ENCODE measurements at regions not wholly inside any gene's neighbourhood (a gene's known extent, or its start where the extent isn't known, plus 50 kb on each side); places are given as distances from the start of the nearest gene placed in this dataset.

DNA sequence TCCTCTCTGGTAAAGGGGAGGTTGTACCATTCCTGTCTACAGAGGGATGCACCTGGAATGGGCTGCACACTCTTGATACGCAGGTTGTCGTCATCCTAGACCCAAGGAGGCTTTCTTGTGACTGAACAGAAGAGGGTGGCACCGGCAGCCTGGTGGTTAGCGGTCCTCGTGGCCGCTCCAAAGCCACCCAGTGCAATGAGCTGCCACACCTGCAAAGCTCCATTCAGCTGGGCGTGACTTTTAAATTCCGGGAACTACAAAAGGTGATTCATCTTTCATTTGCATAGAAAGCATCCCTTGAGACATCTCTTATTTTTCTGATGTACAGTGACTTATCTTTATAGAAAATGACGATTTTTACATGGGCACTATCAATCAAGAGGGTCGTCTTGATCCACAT, 286.1 kb upstream of the IRX1 start:
- TF ChIP-seq, protein P1, sequence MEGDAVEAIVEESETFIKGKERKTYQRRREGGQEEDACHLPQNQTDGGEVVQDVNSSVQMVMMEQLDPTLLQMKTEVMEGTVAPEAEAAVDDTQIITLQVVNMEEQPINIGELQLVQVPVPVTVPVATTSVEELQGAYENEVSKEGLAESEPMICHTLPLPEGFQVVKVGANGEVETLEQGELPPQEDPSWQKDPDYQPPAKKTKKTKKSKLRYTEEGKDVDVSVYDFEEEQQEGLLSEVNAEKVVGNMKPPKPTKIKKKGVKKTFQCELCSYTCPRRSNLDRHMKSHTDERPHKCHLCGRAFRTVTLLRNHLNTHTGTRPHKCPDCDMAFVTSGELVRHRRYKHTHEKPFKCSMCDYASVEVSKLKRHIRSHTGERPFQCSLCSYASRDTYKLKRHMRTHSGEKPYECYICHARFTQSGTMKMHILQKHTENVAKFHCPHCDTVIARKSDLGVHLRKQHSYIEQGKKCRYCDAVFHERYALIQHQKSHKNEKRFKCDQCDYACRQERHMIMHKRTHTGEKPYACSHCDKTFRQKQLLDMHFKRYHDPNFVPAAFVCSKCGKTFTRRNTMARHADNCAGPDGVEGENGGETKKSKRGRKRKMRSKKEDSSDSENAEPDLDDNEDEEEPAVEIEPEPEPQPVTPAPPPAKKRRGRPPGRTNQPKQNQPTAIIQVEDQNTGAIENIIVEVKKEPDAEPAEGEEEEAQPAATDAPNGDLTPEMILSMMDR (conservative IDR thresholded peaks at IDR 0.05; ENCODE audit: low read depth, low read length) = no peak
- DNase-seq (ENCODE audit: low read depth) = no peak
- no peak overlapping the region for H3K4me3 ChIP-seq (ENCODE audit: low read depth, low read length)

DNA sequence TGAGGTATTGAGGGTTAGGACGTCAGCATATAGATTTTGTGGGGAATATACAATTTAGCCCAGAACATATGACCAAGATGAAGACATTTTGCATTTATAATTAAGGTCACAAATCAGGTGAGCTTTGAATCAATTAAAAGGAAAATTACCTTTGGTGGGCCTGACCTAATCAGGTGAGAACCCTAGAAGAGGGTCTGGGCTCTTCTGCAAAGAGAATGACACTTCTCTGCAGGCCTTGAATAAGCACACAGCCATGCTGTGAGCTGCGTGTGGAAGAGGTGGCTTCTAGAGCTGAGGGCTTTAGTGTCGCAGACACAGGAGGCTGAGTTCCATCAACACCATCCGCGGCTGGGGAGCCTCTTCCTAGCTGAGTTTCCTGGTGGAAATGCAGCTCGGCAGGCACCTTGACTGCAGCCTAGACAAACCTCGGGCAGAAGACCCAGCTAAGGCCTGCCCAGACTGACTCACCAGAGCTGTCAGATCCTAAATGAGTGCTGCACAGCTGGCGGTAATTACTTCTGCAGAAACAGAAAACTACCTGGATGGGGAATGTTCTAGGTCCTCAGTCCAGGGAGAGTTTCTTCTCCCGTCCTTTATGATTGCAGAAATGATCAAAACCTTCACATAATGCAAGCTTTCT, 287.5 kb upstream of the IRX1 start:
- H3K4me3 ChIP-seq (ENCODE audit: low read depth, low read length) = no peak overlapping the region
- TF ChIP-seq, protein P1 (conservative IDR thresholded peaks at IDR 0.05; ENCODE audit: low read depth, low read length) = no peak
- no peak for DNase-seq (ENCODE audit: low read depth)

DNA sequence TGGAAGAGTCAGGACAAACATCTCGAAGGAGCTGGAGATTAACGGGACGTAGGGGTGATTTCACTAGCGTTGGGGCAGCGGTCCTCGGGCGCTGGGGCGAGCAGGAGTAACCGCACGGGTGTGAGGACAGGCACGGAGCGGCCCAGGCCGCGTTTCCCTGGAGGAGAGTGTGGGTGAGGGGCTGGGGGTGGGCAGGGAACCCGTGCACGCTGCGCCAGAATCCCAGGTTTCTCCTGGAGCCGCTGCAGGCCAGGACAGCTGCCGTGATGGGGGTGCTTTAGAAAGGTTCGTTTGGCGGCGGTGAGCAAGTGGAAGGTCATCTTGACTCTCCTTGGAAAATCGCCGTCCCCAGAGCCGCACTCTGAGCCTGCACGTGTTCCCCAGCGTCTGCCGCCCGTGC, 290.2 kb upstream of the IRX1 start:
- H3K4me3 ChIP-seq (ENCODE audit: low read depth, low read length) = no peak overlapping the region
- TF ChIP-seq, protein P1 (conservative IDR thresholded peaks at IDR 0.05; ENCODE audit: low read depth, low read length) = no peak
- no peak for DNase-seq (ENCODE audit: low read depth)

DNA sequence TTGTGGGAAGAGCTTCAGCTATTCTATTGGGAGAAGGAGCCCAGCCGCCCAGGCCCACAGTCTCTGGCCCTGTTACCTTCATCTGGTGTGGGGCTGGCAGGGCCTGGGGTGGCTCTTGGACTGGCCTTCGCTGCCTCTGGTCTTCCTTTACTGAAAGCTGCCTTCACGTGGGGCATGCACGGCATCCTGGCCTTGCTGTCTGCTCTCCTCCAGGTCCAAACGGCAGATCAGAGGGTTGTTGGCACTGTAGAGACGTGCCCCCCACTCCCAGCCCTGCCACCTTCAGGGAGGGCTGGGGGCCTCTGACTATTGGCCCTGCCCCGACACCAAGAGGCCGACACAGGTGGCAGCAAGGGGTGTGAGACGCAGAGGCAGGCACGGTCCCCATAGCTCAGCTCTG, 291.3 kb upstream of the IRX1 start:
- TF ChIP-seq, protein P1 (conservative IDR thresholded peaks at IDR 0.05; ENCODE audit: low read depth, low read length) = no peak
- no peak for DNase-seq (ENCODE audit: low read depth)
- H3K4me3 ChIP-seq (ENCODE audit: low read depth, low read length) = no peak overlapping the region

DNA sequence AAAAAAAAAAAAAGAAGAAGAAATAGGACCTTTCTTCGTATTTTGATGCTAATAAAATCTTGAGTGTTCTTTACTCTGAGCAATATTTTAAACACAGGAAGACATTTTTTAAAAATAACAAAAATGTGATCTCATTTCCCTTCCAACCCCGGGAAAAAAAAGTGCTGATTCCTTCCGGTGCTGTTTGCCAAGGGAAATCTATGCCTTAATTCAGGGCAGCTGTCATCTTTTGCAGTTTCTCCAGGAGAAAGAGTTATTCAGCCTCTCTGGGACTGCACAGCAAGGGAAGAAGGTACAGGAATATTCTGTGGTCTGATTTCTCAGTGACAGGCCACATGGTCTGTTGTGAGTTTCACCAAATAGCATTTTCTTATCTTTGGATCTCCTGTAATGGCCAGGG, 291.9 kb upstream of the IRX1 start:
- no peak for DNase-seq (ENCODE audit: low read depth)
- TF ChIP-seq, protein P1 (conservative IDR thresholded peaks at IDR 0.05; ENCODE audit: low read depth, low read length) = no peak

DNA sequence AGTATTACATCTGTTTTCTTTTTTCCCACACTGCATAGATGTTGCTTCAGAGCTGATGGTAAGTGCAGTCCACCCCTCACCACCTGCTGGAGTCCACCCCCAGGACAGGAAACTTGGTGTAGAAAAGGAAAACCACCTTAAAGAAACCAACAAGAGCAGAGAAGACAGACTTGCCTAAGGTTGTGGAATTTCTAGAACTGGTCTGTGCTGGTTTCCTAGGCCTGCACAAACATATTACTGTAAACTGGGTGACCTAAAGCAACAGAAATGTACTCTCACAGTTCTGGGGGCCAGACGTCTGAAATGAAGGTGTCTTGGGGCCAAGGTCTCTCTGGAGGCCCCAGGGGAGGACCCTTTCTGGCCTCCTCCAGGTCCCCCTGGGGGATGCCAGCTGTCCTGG, 293.4 kb upstream of the IRX1 start:
- TF ChIP-seq, protein P1 (conservative IDR thresholded peaks at IDR 0.05; ENCODE audit: low read depth, low read length) = no peak
- DNase-seq (ENCODE audit: low read depth) = no peak
- H3K4me3 ChIP-seq (ENCODE audit: low read depth, low read length) = no peak overlapping the region

More for the DNA sequence above, 291.9 kb upstream of the IRX1 start:
- H3K4me3 ChIP-seq (ENCODE audit: low read depth, low read length) = no peak overlapping the region

DNA sequence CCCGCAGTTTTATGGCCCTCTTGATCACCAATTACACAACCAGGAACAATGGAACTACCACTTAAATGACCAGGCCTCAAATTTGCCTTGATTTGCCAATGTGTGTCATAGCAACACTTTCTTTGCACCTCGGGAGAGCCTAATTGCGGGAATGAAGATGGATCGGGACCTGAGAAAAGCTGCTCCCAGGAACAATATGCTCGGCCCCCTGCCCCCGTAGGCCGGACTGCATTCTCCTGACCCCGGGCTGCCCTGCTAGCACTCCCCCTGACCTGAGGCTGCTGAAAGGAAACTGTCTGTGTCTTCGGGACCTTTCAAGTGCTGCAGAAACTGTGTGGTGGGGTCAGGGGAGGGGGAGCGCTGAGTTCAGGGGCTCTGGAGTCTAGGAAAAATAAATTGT, 294.3 kb upstream of the IRX1 start:
- no peak overlapping the region for H3K4me3 ChIP-seq (ENCODE audit: low read depth, low read length)
- TF ChIP-seq, protein P1 (conservative IDR thresholded peaks at IDR 0.05; ENCODE audit: low read depth, low read length) = no peak
- no peak for DNase-seq (ENCODE audit: low read depth)
